GM12892 (cell line): ENCODE measurements at regions not wholly inside any gene's neighbourhood (a gene's known extent, or its start where the extent isn't known, plus 50 kb on each side); places are given as distances from the start of the nearest gene placed in this dataset.
"Not testable (repeated sequence)": the region's sequence is repeated elsewhere in the genome, so short reads cannot be mapped to it uniquely, and the experiment has no call there.

ENCODE experiments used
- DNase-seq: peaks from one replicate; pipeline ENCODE4 v3.0.0; 2011; ENCODE audit not compliant: insufficient read length
- FAIRE-seq: peaks from 2 replicates; lab custom pipeline; 2011; peaks lifted over from hg19 to GRCh38; lab: Jason Lieb, UNC
- POLR2A ChIP-seq: IDR thresholded peaks from 2 replicates; pipeline ENCODE4 v1.6.1; 2011; ENCODE audit warnings: low read depth, low read length, control low read depth
- POLR2AphosphoS5 ChIP-seq: IDR thresholded peaks from 2 replicates; pipeline ENCODE4 v1.6.1; 2011; ENCODE audit warnings: low read depth, low read length, control low read depth
- TAF1 ChIP-seq: IDR thresholded peaks from 2 replicates; pipeline ENCODE4 v1.6.1; 2011; ENCODE audit warnings: low read depth, mild to moderate bottlenecking, control low read depth, low read length, borderline replicate concordance

- TF ChIP-seq POLR2AphosphoS5: no peak
Measured at GRCh38 chr10:23608926-23609325, 170.1 kb downstream of the OTUD1 start.

GRCh38 chr10:23610626-23611307 lies 171.9 kb downstream of the OTUD1 start:
- FAIRE-seq (no peak), DNase-seq (no peak)
- TF ChIP-seq POLR2AphosphoS5 (no peak), TAF1 (no peak), POLR2A (no peak)

More at GRCh38 chr10:23608926-23609325, 170.1 kb downstream of the OTUD1 start:
- FAIRE-seq: no peak
- DNase-seq: no peak

- no peak for DNase-seq
- no peak for FAIRE-seq
- TF ChIP-seq POLR2A (no peak), POLR2AphosphoS5 (no peak), TAF1 (no peak)
Measured at GRCh38 chr10:23611308-23612029, 172.6 kb downstream of the OTUD1 start.

- FAIRE-seq (no peak), DNase-seq (no peak)
- TF ChIP-seq TAF1 (no peak), POLR2AphosphoS5 (no peak), POLR2A (no peak)
Measured at GRCh38 chr10:23613900-23614299, 175.0 kb downstream of the OTUD1 start.

GRCh38 chr10:23614483-23614882 lies 175.6 kb downstream of the OTUD1 start:
- DNase-seq (no peak), FAIRE-seq (no peak)
- TF ChIP-seq TAF1: no peak
- TF ChIP-seq POLR2AphosphoS5: no peak
- no peak for TF ChIP-seq POLR2A

GRCh38 chr10:23630376-23630775 lies 191.5 kb downstream of the OTUD1 start:
- no peak for TF ChIP-seq TAF1
- TF ChIP-seq POLR2AphosphoS5: no peak
- TF ChIP-seq POLR2A: no peak
- DNase-seq (no peak), FAIRE-seq (no peak)

- TF ChIP-seq POLR2A (no peak), TAF1 (no peak)
- DNase-seq (no peak), FAIRE-seq (no peak)
Measured at GRCh38 chr10:23630885-23631284, 192.0 kb downstream of the OTUD1 start.

GRCh38 chr10:23643111-23643780 lies 204.4 kb downstream of the OTUD1 start:
- no peak for DNase-seq
- no peak for FAIRE-seq
- TF ChIP-seq TAF1 (no peak), POLR2A (no peak), POLR2AphosphoS5 (no peak)

GRCh38 chr10:23648618-23649017 lies 209.7 kb downstream of the OTUD1 start:
- FAIRE-seq (no peak), DNase-seq (no peak)
- TF ChIP-seq POLR2AphosphoS5 (no peak), TAF1 (no peak), POLR2A (no peak)

GRCh38 chr10:23656735-23657134 lies 217.9 kb downstream of the OTUD1 start:
- FAIRE-seq (no peak), DNase-seq (no peak)
- TF ChIP-seq TAF1: no peak
- no peak for TF ChIP-seq POLR2AphosphoS5
- no peak for TF ChIP-seq POLR2A

GRCh38 chr10:23657677-23658076 lies 218.8 kb downstream of the OTUD1 start:
- FAIRE-seq: no peak

GRCh38 chr10:23671866-23672265 lies 233.0 kb downstream of the OTUD1 start:
- not testable (repeated sequence) for FAIRE-seq, DNase-seq

More at GRCh38 chr10:23657677-23658076, 218.8 kb downstream of the OTUD1 start:
- TF ChIP-seq POLR2AphosphoS5 (no peak), POLR2A (no peak), TAF1 (no peak)
- DNase-seq: no peak
